Activated CD4-positive, alpha-beta T cell treated with anti-CD3 and anti-CD28 coated beads for 1 hour (primary cell): ENCODE measurements at regions not wholly inside any gene's neighbourhood (a gene's known extent, or its start where the extent isn't known, plus 50 kb on each side); places are given as distances from the start of the nearest gene placed in this dataset.
"Not testable (repeated sequence)": the region's sequence is repeated elsewhere in the genome, so short reads cannot be mapped to it uniquely, and the experiment has no call there.

Experiments used
- DNase-seq: peaks from one replicate; pipeline ENCODE4 v3.0.0-alpha.2; 2020

DNA sequence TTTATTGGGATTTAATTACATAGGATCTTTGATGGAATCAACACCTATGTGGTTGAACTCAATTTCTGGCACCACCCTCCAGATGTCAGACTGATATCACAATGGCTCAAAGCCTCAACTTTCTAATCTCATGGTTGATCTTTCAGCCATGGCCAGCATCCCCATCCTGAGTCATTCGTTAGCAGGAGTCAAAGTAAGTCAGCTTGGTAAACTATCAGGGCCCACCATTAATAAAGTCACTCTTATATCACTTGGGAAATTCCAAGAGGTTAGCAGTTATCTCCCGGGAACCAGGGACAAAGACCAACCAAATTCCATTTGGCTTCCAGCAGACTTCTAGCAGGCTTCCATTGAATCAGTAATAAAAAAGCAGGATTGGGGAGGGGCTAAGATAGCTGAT, 50.7 kb upstream of the TNFSF4 start:
- DNase-seq, result no peak

DNA sequence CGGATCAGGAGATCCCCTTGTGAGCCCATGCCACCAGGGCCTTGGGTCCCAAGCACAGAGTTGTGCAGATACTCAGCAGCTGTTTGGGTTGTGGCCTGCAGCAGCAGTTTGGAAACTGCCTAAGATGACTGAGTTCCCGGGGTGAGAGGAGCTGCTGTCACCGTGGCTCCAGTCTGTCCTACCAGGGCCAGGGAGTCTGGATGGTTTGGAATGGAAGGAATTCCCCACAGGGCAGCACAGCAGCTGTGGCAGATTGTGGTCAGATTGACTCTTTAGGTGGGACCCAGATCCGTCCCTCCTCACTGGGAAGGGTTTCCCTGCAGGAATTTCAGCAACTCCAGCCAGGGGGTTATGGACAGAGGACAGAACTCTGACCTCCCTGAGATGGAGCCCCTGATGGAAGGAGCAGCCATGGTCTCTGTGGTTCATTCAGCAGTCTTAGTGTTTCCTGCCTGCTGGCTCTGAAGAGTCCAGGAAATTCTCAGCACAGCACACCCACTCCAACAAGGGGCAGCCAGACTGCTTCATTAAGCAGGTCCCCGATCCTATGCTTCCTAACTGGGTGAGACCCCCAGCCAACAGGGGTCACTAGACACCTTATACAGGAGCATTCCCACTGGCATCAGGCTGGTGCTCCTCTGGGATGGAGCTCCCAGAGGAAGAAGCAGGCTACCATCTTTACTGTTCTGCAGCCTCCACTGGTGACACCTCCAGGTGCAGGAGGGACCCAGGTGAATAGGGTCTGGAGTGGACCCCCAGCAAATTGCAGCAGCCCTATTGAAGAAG, 51.5 kb upstream of the TNFSF4 start:
- DNase-seq, result no peak

DNA sequence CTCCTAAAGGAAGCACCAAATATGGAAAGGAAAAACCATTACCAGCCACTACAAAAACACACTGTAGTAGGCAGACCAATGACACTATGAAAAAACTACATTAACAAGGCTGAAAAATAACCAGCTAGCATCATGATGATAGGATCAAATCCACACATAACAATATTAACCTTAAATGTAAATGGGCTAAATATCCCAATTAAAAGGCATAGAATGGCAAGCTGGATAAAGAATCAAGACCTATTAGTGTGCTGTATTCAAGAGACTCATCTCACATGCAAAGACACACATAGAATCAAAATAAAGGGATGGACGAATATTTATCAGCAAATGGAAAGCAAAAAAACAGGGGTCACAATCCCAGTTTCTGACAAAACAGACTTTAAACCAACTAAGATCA, 53.2 kb upstream of the TNFSF4 start:
- not testable (repeated sequence) for DNase-seq

DNA sequence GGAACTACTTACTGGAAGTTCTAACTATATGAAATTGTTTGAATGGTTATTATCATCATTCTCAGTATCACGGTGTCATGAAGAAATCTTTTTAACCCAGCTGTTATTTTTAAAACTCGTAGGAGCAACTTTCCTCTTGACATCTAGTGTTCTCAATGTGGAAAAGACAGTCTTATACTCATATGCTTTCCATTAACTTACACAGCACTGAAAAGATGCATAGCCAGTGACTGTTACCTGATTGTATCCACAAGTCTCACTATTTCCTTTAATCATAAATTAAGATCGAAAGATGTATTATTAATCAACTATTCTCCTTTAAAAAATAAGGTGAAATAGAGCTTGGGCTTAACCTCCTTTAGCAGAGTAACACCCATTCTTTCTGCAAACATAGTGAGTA, 59.7 kb upstream of the TNFSF4 start:
- no peak for DNase-seq

DNA sequence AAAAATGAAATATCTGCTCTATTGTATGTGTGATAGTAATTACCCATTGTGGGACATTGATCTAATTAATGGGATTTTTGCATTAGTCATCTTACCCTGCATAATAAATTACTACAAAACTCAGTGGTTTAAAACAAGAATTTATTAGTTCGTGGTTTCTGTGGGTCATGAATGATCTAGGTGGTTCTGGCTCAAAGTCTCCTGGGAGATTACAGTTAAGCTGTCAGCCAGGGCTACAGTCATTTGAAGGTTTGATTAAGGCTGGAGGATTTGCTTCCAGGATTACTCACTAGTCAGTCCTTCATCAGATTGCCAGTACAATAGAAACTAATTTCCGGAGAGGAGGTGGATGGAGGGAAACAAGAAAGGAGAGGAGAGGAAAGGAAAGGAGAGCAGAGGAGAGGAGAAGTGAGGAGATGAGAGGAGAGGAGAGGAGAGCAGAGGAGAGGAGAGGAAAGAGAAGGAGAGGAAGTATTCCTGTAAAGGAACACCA, 60.4 kb upstream of the TNFSF4 start:
- no peak for DNase-seq

DNA sequence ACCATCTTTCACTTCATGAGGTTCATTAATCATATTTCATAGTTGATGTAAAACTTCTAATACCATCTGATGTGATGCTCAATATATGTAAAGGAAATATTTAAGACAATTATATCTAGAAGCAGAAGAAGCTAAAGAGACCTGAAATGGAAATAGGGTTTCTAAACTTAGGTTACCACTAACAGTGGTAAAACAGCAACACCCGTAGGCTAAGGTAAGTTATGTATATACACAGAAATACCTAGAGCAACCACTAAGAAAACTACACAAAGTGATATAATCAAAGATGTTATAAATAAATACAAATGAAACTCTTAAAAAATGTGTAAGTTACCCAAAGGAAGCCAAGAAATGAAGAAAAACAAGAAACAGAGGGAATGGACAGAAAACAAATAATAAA, 61.1 kb upstream of the TNFSF4 start:
- DNase-seq, result no peak

DNA sequence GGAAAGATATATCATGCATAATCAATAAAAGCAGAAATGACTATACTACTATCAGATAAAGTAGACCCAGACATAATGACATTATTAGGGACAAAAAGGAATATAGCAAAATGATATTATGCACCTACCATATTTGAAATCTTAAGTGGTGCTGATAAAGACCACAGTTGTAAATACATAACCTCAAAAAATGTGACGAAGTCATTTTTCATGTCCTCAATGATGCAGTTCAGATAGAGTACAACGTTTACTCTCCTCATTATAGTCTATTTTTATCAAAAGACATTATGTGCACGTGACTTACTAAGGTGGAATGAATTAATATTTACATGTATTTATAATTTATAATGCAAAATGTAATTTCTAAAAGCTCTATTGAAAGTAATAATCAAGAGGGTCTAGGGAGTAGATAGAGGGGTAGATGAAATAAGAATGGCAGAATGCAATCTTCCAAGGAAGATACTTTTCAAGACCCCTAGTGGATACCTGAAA, 61.7 kb upstream of the TNFSF4 start:
- no peak for DNase-seq

DNA sequence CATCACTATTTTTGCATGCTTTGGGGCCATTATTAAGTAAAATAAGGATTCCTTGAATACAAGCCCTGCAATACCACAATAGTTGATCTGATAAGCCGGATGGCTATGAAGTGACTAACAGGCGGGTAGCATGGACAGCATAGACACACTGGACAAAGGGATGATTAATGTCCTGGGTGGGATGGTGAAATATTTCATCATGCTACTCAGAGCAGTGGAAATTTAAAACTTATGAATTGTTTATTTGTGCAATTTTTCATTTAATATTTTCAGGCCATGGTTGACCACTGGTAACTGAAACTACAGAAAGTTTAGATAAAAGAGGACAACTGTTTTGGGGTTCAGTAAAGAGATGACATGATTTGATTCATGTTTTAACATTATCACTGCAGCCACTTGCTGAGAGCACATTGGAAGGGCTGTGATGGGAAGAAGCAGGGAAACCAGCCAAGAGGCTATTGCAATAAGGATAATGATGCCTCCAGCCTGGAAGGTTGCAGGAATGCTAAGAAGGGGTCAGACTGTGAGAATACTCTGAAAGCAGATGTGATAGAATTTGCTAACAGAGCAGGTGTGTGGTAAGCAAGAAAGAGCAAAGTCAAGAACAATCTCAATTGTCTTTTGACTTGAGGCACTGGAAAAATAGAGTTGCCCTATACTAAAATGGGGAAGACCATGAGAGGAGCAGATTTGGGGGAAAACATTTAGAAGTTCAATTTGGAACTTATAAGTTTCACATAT, 62.5 kb upstream of the TNFSF4 start:
- no peak for DNase-seq

DNA sequence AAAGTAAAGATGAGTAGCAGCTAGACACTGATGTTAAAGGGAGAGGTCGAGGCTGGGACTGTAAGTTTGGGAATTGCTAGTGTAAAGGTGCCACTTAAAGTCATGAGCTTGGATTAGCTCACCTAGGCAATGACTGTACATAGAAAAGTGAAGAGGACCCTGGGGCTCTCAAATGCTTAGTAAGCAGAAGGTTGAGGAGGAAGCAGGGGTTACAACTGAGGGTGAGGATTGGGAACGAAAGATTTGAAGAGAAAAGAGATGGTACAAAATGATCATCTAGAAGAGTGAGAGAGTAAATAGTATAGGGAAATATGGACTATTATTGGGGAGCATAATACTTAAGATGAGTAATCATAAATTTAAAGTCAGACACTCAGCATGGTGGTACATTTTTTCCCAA, 63.1 kb upstream of the TNFSF4 start:
- DNase-seq, result no peak

DNA sequence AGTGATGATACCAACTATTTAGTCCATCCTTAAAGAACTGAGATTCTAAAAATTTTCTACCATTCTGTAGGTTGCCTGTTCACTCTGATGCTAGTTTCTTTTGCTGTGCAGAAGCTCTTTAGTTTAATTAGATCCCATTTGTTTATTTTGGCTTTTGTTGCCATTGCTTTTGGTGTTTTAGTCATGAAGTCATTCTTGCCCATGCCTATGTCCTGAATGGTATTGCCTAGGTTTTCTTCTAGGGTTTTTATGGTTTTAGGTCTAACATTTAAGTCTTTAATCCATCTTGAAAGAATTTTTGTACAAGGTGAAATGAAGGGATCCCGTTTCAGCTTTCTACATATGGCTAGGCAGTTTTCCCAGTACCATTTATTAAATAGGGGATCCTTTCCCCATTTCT, 63.9 kb upstream of the TNFSF4 start:
- DNase-seq, result not testable (repeated sequence)

DNA sequence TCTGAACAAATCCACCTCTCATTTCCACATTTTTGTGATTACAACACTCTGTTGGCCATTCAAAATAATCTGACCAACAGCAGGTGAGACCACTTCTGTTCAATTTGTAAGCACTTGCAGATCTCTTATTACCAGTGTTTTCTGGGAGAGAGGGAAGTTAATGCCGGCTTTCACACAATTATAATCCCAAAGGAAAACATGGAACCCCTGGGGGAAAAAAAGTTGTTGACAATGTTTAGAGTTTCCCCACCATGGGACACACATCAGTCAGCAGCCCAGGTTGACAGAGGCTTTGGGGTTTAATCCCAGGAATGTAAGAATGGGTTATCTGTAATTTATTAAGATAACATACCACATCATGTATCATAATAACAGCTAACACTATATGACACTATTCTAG, 68.4 kb upstream of the TNFSF4 start:
- no peak for DNase-seq

DNA sequence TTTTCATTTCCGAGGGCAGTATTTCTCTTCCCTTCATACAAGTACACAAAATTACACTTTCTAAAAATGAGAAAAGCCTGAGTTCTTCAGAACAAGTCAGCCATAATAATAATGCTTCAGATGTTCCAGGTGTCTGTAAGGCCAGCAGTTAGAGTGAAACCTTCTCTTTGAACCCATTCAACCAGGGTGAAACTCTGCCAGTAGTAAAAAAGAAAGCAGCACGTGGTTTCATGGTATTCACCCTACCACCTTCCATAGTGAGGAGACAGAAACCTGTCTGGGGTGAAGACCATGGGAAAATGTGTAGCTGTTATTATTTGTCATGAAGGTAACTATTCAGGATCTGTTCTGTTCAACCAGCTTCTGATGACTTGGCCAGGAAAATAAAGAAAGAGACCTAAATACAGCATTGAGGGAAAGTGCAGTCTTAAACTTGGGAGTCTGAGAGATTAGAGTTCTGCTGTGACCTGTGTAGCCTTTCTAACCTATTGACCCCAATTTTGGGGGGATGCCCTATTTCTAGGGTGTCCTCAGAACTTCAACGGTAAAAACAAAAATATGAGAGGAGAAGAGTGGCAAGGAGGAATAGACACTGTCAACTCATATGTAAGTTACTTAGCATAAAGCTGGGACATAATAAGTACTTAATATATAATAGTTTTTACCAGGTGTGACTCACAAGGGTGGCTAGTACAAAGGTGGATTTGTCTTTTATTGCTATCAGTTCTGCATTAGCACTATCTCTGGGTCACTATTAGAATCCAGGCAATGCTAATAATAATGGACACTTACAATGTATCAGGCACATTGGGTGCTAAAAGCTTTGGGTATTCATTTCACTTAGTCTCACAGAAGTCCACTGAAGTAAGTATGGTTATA, 70.0 kb upstream of the TNFSF4 start:
- no peak for DNase-seq

DNA sequence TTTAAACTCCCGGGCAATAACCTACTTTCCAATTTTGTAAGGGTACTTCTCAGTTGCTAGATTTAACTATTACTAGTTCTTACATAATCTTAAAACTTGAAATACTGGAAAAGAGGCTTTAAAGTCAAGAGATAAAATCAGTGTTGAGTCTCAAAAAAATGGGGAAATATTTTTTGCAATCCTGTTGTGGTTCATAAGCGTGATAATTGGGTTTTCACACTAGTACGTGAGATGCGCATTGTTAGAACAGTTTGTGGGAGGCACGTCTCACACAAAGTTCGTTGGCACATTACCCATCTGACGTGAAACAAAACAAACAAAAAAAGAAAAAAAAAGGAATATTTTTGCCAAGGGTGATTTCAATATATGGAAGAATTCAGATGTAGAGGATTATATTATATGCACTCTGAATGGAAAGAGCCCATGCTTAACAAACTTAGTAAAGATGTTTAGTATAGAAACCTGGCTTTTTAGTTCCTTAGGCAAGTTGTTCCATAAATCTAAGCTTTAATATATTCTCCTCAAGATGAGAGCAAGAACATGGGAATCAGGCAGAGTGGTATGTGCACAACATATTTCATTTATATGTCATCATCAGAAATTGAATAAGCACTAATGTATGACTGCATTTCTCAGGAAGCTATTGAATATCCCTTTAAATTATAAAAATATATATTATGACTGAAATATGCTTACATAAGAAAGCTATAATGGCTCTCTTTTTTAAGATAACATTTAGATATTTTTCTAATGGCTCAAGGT, 73.9 kb upstream of the TNFSF4 start:
- DNase-seq, result no peak

DNA sequence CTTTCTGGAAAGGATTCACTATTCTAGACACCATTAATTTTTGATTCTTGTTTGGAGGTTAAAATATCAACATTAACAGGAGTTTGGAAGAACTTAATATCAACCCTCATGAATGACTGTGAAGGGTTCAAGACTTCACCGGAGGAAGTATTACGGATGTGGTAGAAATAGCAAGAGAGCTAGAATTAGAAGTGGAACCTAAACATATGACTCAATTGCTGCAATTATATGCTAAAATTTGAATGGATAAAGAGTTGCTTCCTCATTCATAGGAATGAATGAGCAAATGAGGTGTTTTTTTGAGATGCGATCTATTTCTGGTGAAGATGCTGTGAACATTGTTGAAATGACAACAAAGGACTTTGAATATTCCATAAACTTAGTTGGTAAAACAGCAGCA, 77.9 kb upstream of the TNFSF4 start:
- DNase-seq, result no peak

DNA sequence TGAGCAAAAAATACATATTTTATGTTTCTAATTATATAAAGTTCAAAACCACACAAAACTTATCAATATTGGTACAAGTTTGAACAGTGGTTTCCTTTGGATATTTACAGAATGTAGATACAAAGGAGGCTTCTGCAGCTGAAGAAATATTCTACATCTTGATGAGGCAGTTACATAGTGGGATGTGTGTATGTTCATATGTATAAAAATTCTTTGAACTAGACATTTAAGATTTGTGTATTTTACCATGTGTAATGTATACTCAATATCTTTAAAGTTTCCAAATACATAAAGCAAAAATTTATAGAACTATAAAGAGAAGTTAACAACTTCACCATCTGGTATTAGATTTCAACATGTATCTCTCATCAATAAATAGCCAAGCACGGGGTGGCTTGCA, 80.7 kb upstream of the TNFSF4 start:
- DNase-seq, result no peak

DNA sequence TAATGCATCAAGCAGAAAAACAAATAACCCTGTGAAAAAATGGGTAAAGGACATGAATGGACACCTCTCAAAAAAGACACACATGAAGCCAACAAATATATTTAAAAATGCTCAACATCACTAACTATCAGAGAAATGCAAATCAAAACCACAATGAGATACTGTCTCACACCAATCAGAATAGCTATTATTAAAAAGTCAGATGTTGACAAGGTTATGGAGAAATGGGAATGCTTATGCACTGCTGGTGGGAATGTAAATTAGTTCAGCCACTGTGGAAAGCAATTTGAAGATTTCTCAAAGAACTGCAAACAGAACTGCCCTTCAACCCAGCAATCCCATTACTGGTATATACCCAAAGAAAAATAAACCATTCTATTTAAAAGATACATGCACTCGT, 86.6 kb upstream of the TNFSF4 start:
- no peak for DNase-seq

DNA sequence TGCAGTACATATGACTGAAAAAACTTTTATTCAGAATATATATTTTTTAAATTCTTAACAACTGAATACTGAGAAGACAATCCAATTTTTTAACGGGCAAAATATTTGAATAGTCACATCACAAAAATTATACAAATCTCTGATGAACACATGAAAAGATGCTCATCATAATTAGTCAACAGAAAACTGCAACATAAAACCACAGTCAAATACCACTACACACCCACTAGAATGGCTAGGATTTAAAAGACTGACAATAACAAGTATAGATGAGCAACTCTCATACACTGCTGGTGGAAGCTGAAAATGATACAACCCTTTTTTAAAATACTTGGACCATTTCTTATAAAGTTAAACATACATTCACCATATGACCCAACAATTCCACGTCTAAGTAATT, 87.7 kb upstream of the TNFSF4 start:
- no peak for DNase-seq

DNA sequence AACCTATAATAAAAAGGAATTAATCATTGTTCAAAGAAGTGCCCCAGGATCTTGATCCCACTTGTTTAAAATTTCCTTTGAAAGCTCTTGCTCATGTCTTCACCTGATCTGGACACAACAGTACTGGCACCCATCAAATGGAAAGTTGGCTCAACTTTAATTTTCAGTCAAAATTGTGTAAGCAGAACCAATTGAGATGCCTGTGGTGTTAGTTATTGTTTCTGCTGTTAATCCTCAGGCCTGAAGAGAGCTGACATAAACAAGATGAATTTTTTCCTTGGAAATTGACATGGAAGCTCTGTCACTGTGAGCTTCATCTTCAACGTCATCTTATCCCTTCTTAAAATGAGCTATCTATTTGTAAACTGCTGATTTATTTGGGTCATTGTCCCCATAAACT, 88.3 kb upstream of the TNFSF4 start:
- no peak for DNase-seq

DNA sequence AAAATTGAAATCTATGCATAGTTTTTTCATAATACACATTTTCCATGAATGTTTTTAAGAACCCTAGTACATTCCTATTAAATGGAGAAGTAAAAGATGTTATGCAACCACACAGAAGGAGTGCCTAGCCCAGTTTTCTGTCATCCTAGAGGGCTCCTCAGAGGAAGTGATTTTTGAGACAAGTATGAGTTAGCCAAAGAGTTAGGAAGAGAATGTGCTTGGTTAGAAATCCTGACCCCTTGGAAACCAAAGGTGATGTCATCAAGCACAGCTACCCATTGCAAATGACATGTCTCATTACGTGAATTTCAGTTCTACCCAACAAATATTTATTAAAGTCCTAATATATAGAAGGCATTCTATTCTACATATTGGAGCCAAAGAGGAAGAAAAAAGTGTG, 88.9 kb upstream of the TNFSF4 start:
- no peak for DNase-seq

DNA sequence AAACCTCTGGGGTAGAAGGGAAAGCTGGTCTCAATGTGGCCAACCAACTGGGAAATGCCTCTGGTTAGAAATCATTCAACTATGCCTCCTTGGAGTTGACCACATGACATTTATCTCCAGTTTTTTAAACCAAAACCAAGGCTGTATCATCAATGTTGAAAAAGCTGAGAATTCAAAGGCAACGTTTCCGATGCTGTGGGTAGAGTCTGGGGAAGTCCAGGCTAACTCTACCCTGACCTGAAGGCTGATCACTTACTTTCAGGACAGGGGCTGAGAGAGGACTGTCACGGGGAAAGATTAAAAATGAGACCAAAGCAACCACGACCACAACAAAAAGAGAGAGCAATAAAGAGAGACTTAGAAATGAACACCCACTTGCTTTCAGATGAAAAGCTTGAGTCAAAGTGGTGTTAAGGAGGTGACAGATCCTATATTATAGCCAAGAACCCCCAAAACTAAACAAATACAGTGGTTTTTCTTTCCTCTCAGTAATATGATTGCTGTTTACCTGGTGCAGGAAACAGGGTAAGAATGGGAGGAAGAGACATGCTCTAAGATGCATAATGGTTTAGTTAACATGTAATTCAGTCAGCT, 90.8 kb upstream of the TNFSF4 start:
- DNase-seq, result no peak

DNA sequence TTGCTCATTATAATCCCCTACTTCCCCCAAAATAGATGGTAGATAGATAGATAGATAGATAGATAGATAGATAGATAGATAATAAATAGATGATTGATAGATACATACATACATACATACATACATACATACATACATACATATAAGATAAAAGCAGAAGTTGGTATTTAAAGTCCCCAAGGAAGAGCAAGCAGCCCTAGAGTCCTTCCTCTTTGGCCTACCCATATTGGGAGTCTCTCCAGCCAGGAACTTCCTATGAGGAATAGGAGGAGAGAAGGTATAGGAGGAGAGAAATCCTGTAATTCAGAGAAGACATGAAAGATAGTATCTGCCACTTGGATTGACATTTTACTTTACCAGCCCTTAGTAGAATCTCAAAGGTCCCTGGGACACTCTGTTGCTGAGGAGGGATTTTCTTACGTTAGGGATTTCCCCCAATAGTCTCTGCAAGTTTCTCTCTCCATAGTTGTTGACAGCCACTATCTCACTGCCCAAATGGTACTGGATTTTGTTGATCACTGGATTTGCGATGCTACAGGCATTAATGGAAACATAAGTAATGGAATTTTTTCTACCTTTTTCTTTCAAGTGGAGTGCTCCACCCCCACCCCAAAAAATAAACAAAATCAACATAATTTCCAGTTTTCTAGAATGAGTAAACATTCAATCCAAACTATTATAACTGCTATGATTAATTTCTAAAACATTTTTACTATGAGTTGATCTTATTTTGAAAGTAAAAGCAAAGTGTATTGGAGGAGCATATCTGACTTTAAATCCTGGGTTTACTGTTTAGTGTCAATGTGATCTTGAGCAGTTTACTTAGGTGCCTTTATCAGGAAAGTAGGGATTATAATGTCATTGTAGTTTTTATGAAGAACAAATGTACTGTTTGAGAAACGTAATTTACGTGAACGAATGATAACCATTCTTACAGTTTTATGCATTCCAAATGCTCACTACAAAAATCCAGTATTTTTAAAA, 93.2 kb upstream of the TNFSF4 start:
- DNase-seq, result no peak
